Neural crest cell (in vitro differentiated cells): ENCODE measurements at regions not wholly inside any gene's neighbourhood (a gene's known extent, or its start where the extent isn't known, plus 50 kb on each side); places are given as distances from the start of the nearest gene placed in this dataset.

ENCODE experiments used
- DNase-seq: peaks from one replicate; pipeline ENCODE4 v3.0.0; 2021; ENCODE audit warnings: low read depth, mixed read lengths, low spot score
- H3K27ac Mint-ChIP-seq: one replicate; pipeline ENCODE4 v1.8.0; 2021; ENCODE audit warnings: mild to moderate bottlenecking, mixed read lengths; ENCODE audit not compliant: unreplicated experiment
- H3K27me3 Mint-ChIP-seq: 2 replicates; pipeline ENCODE4 v1.8.0; 2021; ENCODE audit warnings: low read depth, mild to moderate bottlenecking, mixed read lengths
- H3K36me3 Mint-ChIP-seq: 2 replicates; pipeline ENCODE4 v1.8.0; 2021; ENCODE audit warnings: low read depth, mild to moderate bottlenecking, mixed read lengths
- H3K4me1 Mint-ChIP-seq: 2 replicates; pipeline ENCODE4 v1.8.0; 2021; ENCODE audit warnings: mixed read lengths
- H3K4me3 Mint-ChIP-seq: one replicate; pipeline ENCODE4 v1.8.0; 2021; ENCODE audit warnings: mild to moderate bottlenecking, mixed read lengths
- H3K9me3 Mint-ChIP-seq: 2 replicates; pipeline ENCODE4 v1.8.0; 2021; ENCODE audit warnings: mixed read lengths
- CTCF ChIP-seq: fragments of 200-600 bp; sonication (generic); conservative IDR thresholded peaks from 2 replicates; pipeline ENCODE4 v1.5.0; 2021; ENCODE audit warnings: antibody characterized with exemption, mild to moderate bottlenecking

GRCh38 chr2:181258720-181259119, 198.5 kb upstream of the ITGA4 start:
- no peaks in the 10 kb centered on the region for H3K36me3 Mint-ChIP-seq
- no peak for TF ChIP-seq CTCF
- H3K4me3 Mint-ChIP-seq, result no peak overlapping the region
- H3K9me3 Mint-ChIP-seq, result no peaks in the 10 kb centered on the region
- peaks cover under 1% of the 10 kb centered on the region for H3K4me1 Mint-ChIP-seq
- H3K27me3 Mint-ChIP-seq, result no peaks in the 10 kb centered on the region
- H3K27ac Mint-ChIP-seq, result no peak overlapping the region
- no peak for DNase-seq

- no peak overlapping the region for H3K4me3 Mint-ChIP-seq
- H3K27ac Mint-ChIP-seq, result no peak overlapping the region
- DNase-seq, result no peak
- no peaks in the 10 kb centered on the region for H3K27me3 Mint-ChIP-seq
- no peak for TF ChIP-seq CTCF
- H3K9me3 Mint-ChIP-seq, result no peaks in the 10 kb centered on the region
- no peaks in the 10 kb centered on the region for H3K36me3 Mint-ChIP-seq
- H3K4me1 Mint-ChIP-seq, result peaks cover 13% of the 10 kb centered on the region
These were observed 194.4 kb upstream of the ITGA4 start for GRCh38 chr2:181262782-181263181.

- DNase-seq, result no peak
- H3K9me3 Mint-ChIP-seq, result no peaks in the 10 kb centered on the region
- H3K27ac Mint-ChIP-seq, result no peak overlapping the region
- no peaks in the 10 kb centered on the region for H3K27me3 Mint-ChIP-seq
- H3K36me3 Mint-ChIP-seq, result no peaks in the 10 kb centered on the region
- H3K4me1 Mint-ChIP-seq, result peaks cover 13% of the 10 kb centered on the region
- H3K4me3 Mint-ChIP-seq, result no peak overlapping the region
- TF ChIP-seq CTCF, result no peak
These were observed 193.2 kb upstream of the ITGA4 start for GRCh38 chr2:181264001-181264400.

GRCh38 chr2:181264441-181264840, 192.7 kb upstream of the ITGA4 start:
- TF ChIP-seq CTCF, result no peak
- no peak overlapping the region for H3K4me3 Mint-ChIP-seq
- no peaks in the 10 kb centered on the region for H3K9me3 Mint-ChIP-seq
- DNase-seq, result no peak
- H3K4me1 Mint-ChIP-seq, result peaks cover 13% of the 10 kb centered on the region
- no peaks in the 10 kb centered on the region for H3K27me3 Mint-ChIP-seq
- H3K36me3 Mint-ChIP-seq, result no peaks in the 10 kb centered on the region
- H3K27ac Mint-ChIP-seq, result no peak overlapping the region

GRCh38 chr2:181266614-181267013, 190.6 kb upstream of the ITGA4 start:
- Mint-ChIP-seq H3K36me3 (no peaks in the 10 kb centered on the region), H3K4me1 (peaks cover 17% of the 10 kb centered on the region), H3K27ac (no peak overlapping the region), H3K27me3 (no peaks in the 10 kb centered on the region), H3K9me3 (no peaks in the 10 kb centered on the region), H3K4me3 (no peak overlapping the region)
- TF ChIP-seq CTCF, result no peak
- no peak for DNase-seq
